Upper lobe of left lung (tissue), 4 donors: ENCODE measurements at regions not wholly inside any gene's neighbourhood (a gene's known extent, or its start where the extent isn't known, plus 50 kb on each side); places are given as distances from the start of the nearest gene placed in this dataset.

Experiments
- POLR2AphosphoS5 ChIP-seq, 2 donors: sonication (generic); formaldehyde crosslinking; IDR thresholded peaks; one replicate each; pipeline ENCODE4 v1.5.1; 2017; ENCODE audit warnings: antibody characterized with exemption in 2 of 2
- TF ChIP-seq, protein P1 (sequence below), 6 experiments: fragments of 450-650 bp in 4 of 6; fragments of 200-600 bp in 2 of 6; sonication (generic) in 2 of 6; IDR thresholded peaks; one replicate each; pipeline ENCODE4 v1.5.1; 2016 to 2019; ENCODE audit warnings: antibody characterized with exemption in 6 of 6

DNA sequence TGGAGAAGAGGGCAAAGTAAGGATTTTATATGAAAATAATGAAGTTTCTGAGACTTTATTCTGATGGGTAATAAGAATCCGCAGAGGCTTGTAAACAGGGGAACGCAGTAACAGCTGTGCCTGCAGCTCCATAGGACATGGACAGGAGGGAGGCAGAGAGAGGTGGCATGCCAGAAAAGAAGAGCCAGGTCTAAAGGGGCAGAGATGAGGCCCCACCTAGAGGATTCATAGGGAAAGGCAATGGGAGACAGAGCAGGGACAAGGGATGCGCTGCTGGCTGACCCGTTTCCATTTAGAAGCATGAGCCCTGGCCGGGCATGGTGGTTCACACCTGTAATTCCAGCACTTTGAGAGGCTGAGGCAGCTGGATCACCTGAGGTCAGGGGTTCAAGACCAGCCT is 340.3 kb upstream of the CDH5 start:
- TF ChIP-seq, protein P1, sequence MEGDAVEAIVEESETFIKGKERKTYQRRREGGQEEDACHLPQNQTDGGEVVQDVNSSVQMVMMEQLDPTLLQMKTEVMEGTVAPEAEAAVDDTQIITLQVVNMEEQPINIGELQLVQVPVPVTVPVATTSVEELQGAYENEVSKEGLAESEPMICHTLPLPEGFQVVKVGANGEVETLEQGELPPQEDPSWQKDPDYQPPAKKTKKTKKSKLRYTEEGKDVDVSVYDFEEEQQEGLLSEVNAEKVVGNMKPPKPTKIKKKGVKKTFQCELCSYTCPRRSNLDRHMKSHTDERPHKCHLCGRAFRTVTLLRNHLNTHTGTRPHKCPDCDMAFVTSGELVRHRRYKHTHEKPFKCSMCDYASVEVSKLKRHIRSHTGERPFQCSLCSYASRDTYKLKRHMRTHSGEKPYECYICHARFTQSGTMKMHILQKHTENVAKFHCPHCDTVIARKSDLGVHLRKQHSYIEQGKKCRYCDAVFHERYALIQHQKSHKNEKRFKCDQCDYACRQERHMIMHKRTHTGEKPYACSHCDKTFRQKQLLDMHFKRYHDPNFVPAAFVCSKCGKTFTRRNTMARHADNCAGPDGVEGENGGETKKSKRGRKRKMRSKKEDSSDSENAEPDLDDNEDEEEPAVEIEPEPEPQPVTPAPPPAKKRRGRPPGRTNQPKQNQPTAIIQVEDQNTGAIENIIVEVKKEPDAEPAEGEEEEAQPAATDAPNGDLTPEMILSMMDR (IDR thresholded peaks at IDR 0.05) = peak in 1 of 6 experiments; percentile 6
- TF ChIP-seq POLR2AphosphoS5 (IDR thresholded peaks at IDR 0.05) = no peak
